Vagina (tissue), 2 donors: ENCODE measurements at regions not wholly inside any gene's neighbourhood (a gene's known extent, or its start where the extent isn't known, plus 50 kb on each side); places are given as distances from the start of the nearest gene placed in this dataset.

Experiments
- DNase-seq, 2 donors: peaks; one replicate each; pipeline ENCODE4 v3.0.0-alpha.2; 2017; ENCODE audit errors: extremely low spot score in 2 of 2
- H3K27ac ChIP-seq: fragments of 200-600 bp; sonication (generic); one replicate; pipeline ENCODE4 v1.5.1; 2019
- H3K27me3 ChIP-seq: fragments of 200-600 bp; sonication (generic); one replicate; pipeline ENCODE4 v1.5.1; 2019
- H3K36me3 ChIP-seq, 2 donors: fragments of 200-600 bp; sonication (generic); one replicate each; pipeline ENCODE4 v1.5.1; 2017 to 2019
- H3K4me1 ChIP-seq: fragments of 200-600 bp; sonication (generic); one replicate; pipeline ENCODE4 v1.5.1; 2019
- H3K4me3 ChIP-seq, 2 donors: fragments of 200-600 bp; sonication (generic); 1 replicate in 1 of 2; 2 replicates in 1 of 2; pipeline ENCODE4 v1.5.1; 2016 to 2019
- H3K9me3 ChIP-seq: fragments of 200-600 bp; sonication (generic); one replicate; pipeline ENCODE4 v1.5.1; 2019
- CTCF ChIP-seq, 3 experiments: fragments of 450-650 bp in 2 of 3; fragments of 200-600 bp in 1 of 3; sonication (generic) in 1 of 3; IDR thresholded peaks; one replicate each; pipeline ENCODE4 v1.5.1; 2017 to 2019; ENCODE audit warnings: antibody characterized with exemption in 3 of 3, mild to moderate bottlenecking in 2 of 3, moderate library complexity in 2 of 3
- POLR2A ChIP-seq, 2 donors: fragments of 450-650 bp; IDR thresholded peaks; one replicate each; pipeline ENCODE4 v1.6.1; 2017; ENCODE audit warnings: antibody characterized with exemption in 2 of 2, mild to moderate bottlenecking in 2 of 2, moderate library complexity in 2 of 2
- POLR2AphosphoS5 ChIP-seq, 2 donors: sonication (generic); formaldehyde crosslinking; IDR thresholded peaks; one replicate each; pipeline ENCODE4 v1.9.0; 2017; ENCODE audit warnings: antibody characterized with exemption in 2 of 2, mild to moderate bottlenecking in 2 of 2, low read depth in 1 of 2; ENCODE audit not compliant: insufficient read depth in 1 of 2
- intact Hi-C: fragments of 100-400 bp; cut with DNase I; formaldehyde crosslinking; loops from one replicate; pipeline ENCODE4 v1.15.1; 2023

GRCh38 chr5:40043916-40044315, 619.1 kb upstream of the DAB2 start:
- DNase-seq: no peak
- intact Hi-C loops: no loop called here
- Histone ChIP-seq H3K36me3 (no peaks in the 10 kb centered on the region), H3K9me3 (no peaks in the 10 kb centered on the region), H3K27me3 (no peaks in the 10 kb centered on the region), H3K27ac (no peak overlapping the region), H3K4me1 (no peaks in the 10 kb centered on the region), H3K4me3 (no peak overlapping the region)
- TF ChIP-seq POLR2AphosphoS5 (IDR thresholded peaks at IDR 0.05; ENCODE audit: insufficient read depth in 1 of 2, low read depth in 1 of 2) (no peak), POLR2A (IDR thresholded peaks at IDR 0.05) (no peak), CTCF (IDR thresholded peaks at IDR 0.05) (no peak)

GRCh38 chr5:40041452-40041851, 616.7 kb upstream of the DAB2 start:
- H3K27ac ChIP-seq: no peak overlapping the region
- intact Hi-C loops: no loop called here
- no peaks in the 10 kb centered on the region for H3K4me1 ChIP-seq
- TF ChIP-seq POLR2A (IDR thresholded peaks at IDR 0.05) (no peak), CTCF (IDR thresholded peaks at IDR 0.05) (no peak), POLR2AphosphoS5 (IDR thresholded peaks at IDR 0.05; ENCODE audit: insufficient read depth in 1 of 2, low read depth in 1 of 2) (no peak)
- H3K36me3 ChIP-seq: no peaks in the 10 kb centered on the region
- no peak overlapping the region for H3K4me3 ChIP-seq
- no peaks in the 10 kb centered on the region for H3K27me3 ChIP-seq
- no peak for DNase-seq
- no peaks in the 10 kb centered on the region for H3K9me3 ChIP-seq

- no peak for DNase-seq
- intact Hi-C loops: no loop called here
Observed at GRCh38 chr5:40037713-40038112, 612.9 kb upstream of the DAB2 start.

GRCh38 chr5:40034441-40034840, 609.7 kb upstream of the DAB2 start:
- DNase-seq: no peak
- no peak overlapping the region for H3K27ac ChIP-seq
- H3K36me3 ChIP-seq: no peaks in the 10 kb centered on the region
- H3K4me1 ChIP-seq: no peaks in the 10 kb centered on the region
- no peak overlapping the region for H3K4me3 ChIP-seq
- H3K27me3 ChIP-seq: no peaks in the 10 kb centered on the region
- TF ChIP-seq POLR2A (IDR thresholded peaks at IDR 0.05) (no peak), CTCF (IDR thresholded peaks at IDR 0.05) (no peak)
- intact Hi-C loops: no loop called here
- no peaks in the 10 kb centered on the region for H3K9me3 ChIP-seq

More at GRCh38 chr5:40037713-40038112, 612.9 kb upstream of the DAB2 start:
- Histone ChIP-seq H3K9me3 (no peaks in the 10 kb centered on the region), H3K36me3 (no peaks in the 10 kb centered on the region), H3K4me1 (no peaks in the 10 kb centered on the region), H3K4me3 (no peak overlapping the region), H3K27me3 (no peaks in the 10 kb centered on the region), H3K27ac (no peak overlapping the region)
- no peak for TF ChIP-seq POLR2A (IDR thresholded peaks at IDR 0.05)
- TF ChIP-seq POLR2AphosphoS5 (IDR thresholded peaks at IDR 0.05; ENCODE audit: insufficient read depth in 1 of 2, low read depth in 1 of 2): no peak
- no peak for TF ChIP-seq CTCF (IDR thresholded peaks at IDR 0.05)

GRCh38 chr5:40033411-40033810, 608.6 kb upstream of the DAB2 start:
- intact Hi-C loops: no loop called here

More at GRCh38 chr5:40033411-40033810, 608.6 kb upstream of the DAB2 start:
- H3K9me3 ChIP-seq: no peaks in the 10 kb centered on the region
- H3K27me3 ChIP-seq: no peaks in the 10 kb centered on the region
- no peak for DNase-seq
- H3K27ac ChIP-seq: no peak overlapping the region
- no peaks in the 10 kb centered on the region for H3K4me1 ChIP-seq
- no peaks in the 10 kb centered on the region for H3K36me3 ChIP-seq
- H3K4me3 ChIP-seq: no peak overlapping the region
- TF ChIP-seq POLR2AphosphoS5 (IDR thresholded peaks at IDR 0.05; ENCODE audit: insufficient read depth in 1 of 2, low read depth in 1 of 2): no peak
- no peak for TF ChIP-seq CTCF (IDR thresholded peaks at IDR 0.05)
- no peak for TF ChIP-seq POLR2A (IDR thresholded peaks at IDR 0.05)
